Hematopoietic multipotent progenitor cell (in vitro differentiated cells): ENCODE measurements at regions not wholly inside any gene's neighbourhood (a gene's known extent, or its start where the extent isn't known, plus 50 kb on each side); places are given as distances from the start of the nearest gene placed in this dataset.

Source experiments
- DNase-seq, 3 donors: peaks; one replicate each; pipeline ENCODE4 v3.0.0-alpha.2; 2011 to 2015; ENCODE audit warnings: low read depth in 2 of 3, low spot score in 2 of 3

DNA sequence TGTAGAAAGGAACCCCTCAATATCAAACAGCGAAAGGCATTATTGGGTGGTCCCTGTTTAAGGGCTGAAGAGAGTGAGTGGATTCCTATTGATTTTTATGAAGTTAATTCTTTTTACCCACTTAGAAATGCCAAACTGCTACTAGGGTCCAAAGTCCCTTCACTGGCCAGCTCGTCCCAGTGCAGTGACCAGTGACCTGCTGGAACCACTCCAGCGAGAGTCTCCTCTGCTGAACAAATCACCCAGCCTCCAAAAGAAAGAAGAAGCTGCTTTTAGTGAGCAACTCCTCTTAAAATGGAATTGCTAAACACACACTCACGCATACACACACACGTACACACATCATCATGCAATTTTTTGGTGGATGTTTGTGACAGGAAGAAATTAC lies 198.2 kb upstream of the PLEKHG7 start:
- no peak for DNase-seq

GRCh38 chr12:92503971-92504593 lies 198.7 kb upstream of the PLEKHG7 start:
- DNase-seq, result no peak

DNA sequence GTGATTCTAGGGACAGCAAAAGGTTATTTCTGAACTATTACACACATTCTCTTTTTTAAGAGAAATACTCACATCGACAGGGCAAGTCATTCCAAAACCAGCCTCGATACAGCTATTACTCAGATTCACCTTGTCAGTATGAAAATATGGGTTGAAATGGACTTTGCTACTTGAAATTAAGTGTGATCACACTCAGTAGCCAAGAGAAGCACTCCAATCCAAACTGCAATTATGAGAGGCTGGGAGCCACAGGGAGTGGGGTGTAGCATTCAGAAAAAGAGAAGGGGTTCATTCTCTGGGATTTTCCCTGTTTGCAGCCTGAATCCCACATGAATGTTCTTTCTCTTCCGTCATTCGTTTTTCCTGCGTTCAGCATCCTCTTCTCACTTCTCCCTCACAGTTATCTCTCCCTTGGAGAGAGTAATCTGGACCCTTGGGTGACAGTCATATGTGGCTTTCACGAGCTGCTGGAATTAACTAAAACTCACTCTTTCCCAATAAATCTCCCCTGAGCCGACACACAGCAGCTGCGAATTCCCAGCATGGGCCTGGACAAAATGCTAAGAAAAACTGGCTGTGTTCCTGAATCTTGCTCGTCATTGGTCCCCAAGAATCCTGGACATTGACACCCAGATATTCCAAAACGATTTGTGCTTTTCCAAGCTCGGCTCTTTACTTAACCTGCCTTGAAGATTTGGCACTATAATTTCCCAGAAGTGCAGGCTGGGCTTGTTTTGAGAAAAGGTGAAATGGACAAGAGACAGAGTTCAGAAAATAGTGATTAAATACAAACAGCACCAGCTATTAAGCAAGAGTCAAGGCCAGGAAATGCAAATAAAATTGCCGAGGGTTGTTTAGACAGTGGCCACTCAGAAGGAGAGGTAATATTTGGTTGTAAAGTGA lies 199.5 kb upstream of the PLEKHG7 start:
- DNase-seq, result no peak

DNA sequence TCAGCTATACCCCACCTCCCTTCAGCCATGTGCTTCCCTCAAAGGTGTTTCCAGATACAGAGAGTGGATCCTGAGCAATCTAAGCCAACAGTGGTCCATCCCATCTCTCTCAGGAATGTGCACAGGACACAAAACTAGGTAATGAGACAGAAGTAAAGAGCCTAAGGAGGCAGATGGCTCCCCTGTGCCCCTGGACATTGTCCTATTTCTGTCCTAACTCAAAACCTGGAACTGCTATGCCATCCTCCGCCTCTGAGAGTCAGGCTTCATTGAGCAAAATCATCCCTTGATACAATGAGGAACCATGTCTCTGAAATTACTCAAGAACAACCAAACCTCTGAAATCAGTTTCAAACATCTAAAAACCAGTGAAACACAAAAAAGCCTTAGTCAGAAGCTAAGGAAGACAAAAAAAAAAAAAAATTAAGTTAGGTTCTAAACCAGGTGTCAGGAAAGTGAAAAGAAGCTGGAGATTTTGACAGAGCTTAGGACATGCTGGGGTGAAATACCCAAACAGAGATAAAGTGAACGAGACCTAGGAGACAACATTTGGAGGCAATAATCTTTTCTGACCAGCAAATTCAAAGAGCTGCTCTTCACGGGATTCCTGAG lies 200.3 kb upstream of the PLEKHG7 start:
- DNase-seq, result peak in 2 of 3 donors; percentile 22 to 67

GRCh38 chr12:92496790-92497189 lies 206.0 kb upstream of the PLEKHG7 start:
- no peak for DNase-seq

GRCh38 chr12:92495108-92495507 lies 207.7 kb upstream of the PLEKHG7 start:
- no peak for DNase-seq

GRCh38 chr12:92493816-92494215 lies 209.0 kb upstream of the PLEKHG7 start:
- no peak for DNase-seq

DNA sequence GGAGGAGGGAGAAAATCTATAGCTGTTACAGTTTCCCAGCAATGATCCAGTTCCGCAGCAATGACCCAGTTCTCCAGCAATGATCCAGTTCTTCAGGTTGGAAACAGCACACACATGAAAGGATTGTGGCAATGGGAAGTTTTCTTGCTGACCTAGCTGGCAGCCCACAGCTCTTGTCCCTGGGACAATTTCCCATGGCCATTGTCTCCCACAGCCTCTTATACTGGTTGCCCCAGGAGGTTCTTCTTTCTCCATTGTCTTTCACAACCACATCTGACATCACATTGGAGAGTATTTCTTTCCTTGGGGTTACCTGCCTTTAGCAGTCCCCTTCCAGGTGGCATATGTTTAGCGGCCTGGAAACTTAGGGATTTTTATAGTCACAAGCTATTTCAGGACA lies 209.8 kb upstream of the PLEKHG7 start:
- no peak for DNase-seq

- no peak for DNase-seq
Measured at GRCh38 chr12:92492291-92492690, 210.5 kb upstream of the PLEKHG7 start.

DNA sequence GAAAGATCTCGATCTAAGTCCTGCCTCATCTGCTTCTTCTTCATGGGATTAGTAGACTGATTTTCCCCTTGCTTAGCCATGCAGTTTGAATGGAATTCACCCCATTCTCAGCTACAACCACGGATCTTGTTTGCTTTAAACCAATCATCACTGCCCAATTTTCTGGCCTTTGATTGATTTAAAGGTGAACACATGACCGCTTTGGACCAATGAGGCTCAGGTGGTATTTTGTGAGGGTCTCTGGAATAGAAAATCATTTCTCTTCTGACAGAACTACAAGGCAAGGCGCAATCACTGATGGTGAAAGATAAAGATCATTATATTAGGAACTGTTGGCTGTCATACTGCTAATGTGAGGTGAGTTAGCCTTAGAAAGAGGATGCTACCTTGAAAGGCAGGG lies 213.0 kb upstream of the PLEKHG7 start:
- no peak for DNase-seq

DNA sequence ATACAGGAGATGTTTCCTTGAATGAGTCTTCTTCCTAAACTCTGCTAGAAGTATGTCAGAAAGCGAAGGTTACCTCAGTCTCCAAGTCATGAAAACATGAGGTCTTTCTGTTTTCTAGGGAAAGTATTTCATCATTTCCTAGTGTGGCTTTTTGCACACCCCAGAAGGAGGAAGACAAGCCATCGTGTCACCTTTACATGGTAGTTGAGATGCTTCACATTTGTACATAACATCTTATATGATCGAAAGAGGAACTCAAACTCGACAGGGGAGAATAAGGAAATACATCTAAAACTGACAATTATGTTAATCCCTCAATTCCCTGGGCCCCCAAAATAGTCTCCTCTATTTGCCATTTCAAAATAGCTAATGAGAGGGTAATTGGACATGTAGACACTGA lies 214.1 kb upstream of the PLEKHG7 start:
- peak in 1 of 3 donors; percentile 15 for DNase-seq

DNA sequence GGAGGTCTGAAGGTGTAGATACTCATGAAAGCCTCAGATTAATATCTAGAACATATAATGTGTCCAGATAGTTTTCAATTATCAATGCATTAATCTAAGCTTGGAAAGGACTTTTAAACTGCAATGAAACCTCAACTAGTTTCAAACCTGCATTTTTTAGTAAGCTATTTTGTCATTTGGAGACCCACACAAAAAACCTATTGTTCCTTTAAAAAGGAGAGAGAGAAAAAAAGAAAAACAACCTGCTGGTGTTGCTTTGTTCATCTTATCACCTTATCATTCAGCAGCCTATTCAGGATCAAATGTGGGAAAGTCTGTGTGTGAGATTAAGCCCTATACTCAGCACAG lies 215.7 kb upstream of the PLEKHG7 start:
- no peak for DNase-seq

DNA sequence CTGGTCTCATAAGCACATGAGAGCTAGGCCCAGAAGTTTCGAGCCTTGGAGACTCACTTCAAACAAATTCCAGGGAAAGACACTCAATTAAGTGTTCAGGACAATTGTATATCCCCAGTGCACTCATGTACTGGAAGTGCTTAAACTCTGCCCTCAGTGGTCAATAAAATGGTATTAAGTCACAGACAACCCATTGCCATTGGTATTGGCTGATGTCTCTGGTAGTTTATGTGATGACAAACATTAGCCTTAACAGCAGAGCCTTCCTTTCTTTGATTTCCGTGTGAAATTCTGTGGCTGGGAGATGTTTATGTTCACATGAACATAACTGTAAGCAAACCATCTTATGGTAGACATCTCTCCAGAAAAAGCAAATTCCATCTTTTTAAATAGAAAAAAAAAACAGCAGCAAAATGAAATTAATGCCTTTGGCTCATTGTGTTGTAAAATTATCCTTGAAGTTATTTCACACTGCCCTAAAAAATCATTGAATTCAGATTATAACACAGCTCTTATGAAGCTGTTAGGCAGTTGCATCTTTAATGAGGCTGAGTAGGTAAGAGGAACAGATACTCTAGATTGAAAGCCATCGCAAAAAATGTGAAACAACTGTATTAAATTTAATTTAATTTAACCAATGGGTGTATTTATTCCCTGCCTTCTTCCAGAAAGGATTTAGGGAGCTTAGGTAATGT lies 216.2 kb upstream of the PLEKHG7 start:
- DNase-seq, result no peak

- DNase-seq, result peak in 1 of 3 donors; percentile 12
Measured at GRCh38 chr12:92485351-92486348, 217.1 kb upstream of the PLEKHG7 start.

GRCh38 chr12:92482599-92482998 lies 220.2 kb upstream of the PLEKHG7 start:
- no peak for DNase-seq

DNA sequence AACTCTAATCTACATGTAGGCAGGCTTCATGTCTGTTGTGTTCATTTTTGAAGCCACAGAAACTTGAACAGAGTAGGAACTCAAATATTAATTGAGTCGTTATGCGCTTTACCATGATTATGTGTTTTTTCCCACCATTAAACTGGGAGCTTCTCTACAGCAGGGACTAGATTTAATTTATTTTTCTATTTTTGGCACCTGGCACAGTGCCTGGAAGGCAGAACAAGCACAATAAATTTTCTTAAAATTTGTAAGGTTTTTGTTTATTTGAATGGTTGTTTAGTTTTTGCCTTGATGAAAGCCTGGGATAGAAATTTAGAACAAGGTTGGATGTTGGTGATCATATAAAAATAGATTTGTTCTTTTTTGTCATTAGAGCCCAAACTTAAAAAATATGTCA lies 221.7 kb upstream of the PLEKHG7 start:
- no peak for DNase-seq

GRCh38 chr12:92478692-92479091 lies 224.1 kb upstream of the PLEKHG7 start:
- DNase-seq, result peak in 2 of 3 donors; percentile 24 to 37

DNA sequence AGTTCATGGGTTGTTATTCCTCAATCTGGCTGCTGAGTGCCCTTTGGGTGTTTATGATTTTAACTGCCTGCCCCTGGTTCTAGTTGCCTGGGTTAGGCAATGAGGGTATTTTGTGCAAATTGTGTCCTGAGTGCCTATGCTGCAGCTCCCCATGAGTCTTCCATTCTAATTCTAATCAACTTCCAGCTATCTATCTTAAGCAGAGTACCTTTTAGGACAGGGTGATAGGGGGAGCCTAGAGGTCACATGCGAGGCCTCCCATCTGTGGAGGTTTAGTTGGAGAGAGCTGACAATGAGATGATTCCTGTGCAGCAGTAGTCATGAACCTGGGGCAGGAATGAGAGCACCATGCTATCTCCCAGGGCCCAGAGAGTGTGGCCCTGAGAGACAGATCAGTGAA lies 225.9 kb upstream of the PLEKHG7 start:
- DNase-seq, result no peak

GRCh38 chr12:92473564-92473963 lies 229.2 kb upstream of the PLEKHG7 start:
- DNase-seq, result no peak

GRCh38 chr12:92472201-92472600 lies 230.6 kb upstream of the PLEKHG7 start:
- DNase-seq, result no peak
